ENCODE measurements at regions not wholly inside any gene's neighbourhood (a gene's known extent, or its start where the extent isn't known, plus 50 kb on each side); places are given as distances from the start of the nearest gene placed in this dataset.

- no peaks in the 10 kb centered on the region for H3K36me3 ChIP-seq (ENCODE audit: insufficient read depth, low read length)
- no peak for TF ChIP-seq EZH2 (IDR thresholded peaks at IDR 0.05; ENCODE audit: borderline replicate concordance, low read depth, low read length, severe bottlenecking)
- TF ChIP-seq, protein P1, sequence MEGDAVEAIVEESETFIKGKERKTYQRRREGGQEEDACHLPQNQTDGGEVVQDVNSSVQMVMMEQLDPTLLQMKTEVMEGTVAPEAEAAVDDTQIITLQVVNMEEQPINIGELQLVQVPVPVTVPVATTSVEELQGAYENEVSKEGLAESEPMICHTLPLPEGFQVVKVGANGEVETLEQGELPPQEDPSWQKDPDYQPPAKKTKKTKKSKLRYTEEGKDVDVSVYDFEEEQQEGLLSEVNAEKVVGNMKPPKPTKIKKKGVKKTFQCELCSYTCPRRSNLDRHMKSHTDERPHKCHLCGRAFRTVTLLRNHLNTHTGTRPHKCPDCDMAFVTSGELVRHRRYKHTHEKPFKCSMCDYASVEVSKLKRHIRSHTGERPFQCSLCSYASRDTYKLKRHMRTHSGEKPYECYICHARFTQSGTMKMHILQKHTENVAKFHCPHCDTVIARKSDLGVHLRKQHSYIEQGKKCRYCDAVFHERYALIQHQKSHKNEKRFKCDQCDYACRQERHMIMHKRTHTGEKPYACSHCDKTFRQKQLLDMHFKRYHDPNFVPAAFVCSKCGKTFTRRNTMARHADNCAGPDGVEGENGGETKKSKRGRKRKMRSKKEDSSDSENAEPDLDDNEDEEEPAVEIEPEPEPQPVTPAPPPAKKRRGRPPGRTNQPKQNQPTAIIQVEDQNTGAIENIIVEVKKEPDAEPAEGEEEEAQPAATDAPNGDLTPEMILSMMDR (IDR thresholded peaks at IDR 0.05; ENCODE audit: borderline replicate concordance, extremely low read depth, low read length, poor library complexity, severe bottlenecking): no peak
- no peaks in the 10 kb centered on the region for H3K27me3 ChIP-seq (ENCODE audit: insufficient read depth, low read length, poor library complexity)
- no peak overlapping the region for H3K4me2 ChIP-seq (ENCODE audit: insufficient read depth, low read length)
- no peaks in the 10 kb centered on the region for H4K20me1 ChIP-seq (ENCODE audit: insufficient read depth, low read length)
- H2AFZ ChIP-seq (ENCODE audit: low read depth, low read length): no peak overlapping the region
- H3K4me1 ChIP-seq (ENCODE audit: insufficient read depth, low read length): no peaks in the 10 kb centered on the region
- no peaks in the 10 kb centered on the region for H3K79me2 ChIP-seq (ENCODE audit: insufficient read depth, low read length)
- H3K27ac ChIP-seq (ENCODE audit: low read length): no peak overlapping the region
- H3K9me3 ChIP-seq (ENCODE audit: insufficient read depth, low read length, severe bottlenecking): no peaks in the 10 kb centered on the region
- DNase-seq (no peak), ATAC-seq (ENCODE audit: insufficient read depth, low read depth) (no peak)
- no peak overlapping the region for H3K9ac ChIP-seq (ENCODE audit: low read depth, low read length)
- H3K4me3 ChIP-seq (ENCODE audit: low read depth in 1 of 2, low read length in 2 of 2): no peak overlapping the region
Measured at GRCh38 chr5:62017092-62017491, 288.9 kb upstream of the KIF2A start.

DNA sequence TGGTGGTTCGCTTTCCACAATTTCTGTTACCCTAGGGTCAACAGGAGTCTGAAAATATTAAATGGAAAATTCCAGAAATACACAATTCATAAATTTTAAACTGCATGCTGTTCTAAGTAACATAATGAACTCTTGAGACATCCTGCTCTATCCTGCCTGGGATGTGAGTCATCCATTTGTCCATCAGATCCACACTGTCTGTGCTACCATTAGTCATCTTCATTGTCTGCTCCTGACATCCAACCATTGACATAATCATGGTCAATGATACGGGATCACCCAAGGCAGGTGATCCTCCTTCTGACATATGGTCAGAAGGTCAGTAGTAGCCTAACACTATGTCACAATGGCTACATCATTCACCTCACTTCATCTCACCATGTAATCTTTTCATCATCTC is 276.7 kb upstream of the KIF2A start:
- H3K27me3 ChIP-seq (ENCODE audit: insufficient read depth, low read length, poor library complexity): no peaks in the 10 kb centered on the region
- H3K27ac ChIP-seq (ENCODE audit: low read length): no peak overlapping the region
- no peak overlapping the region for H3K9ac ChIP-seq (ENCODE audit: low read depth, low read length)
- no peaks in the 10 kb centered on the region for H4K20me1 ChIP-seq (ENCODE audit: insufficient read depth, low read length)
- H2AFZ ChIP-seq (ENCODE audit: low read depth, low read length): no peak overlapping the region
- DNase-seq (no peak), ATAC-seq (ENCODE audit: insufficient read depth, low read depth) (no peak)
- H3K9me3 ChIP-seq (ENCODE audit: insufficient read depth, low read length, severe bottlenecking): no peaks in the 10 kb centered on the region
- TF ChIP-seq EZH2 (IDR thresholded peaks at IDR 0.05; ENCODE audit: borderline replicate concordance, low read depth, low read length, severe bottlenecking): no peak
- TF ChIP-seq, protein P1 (IDR thresholded peaks at IDR 0.05; ENCODE audit: borderline replicate concordance, extremely low read depth, low read length, poor library complexity, severe bottlenecking): no peak
- H3K4me1 ChIP-seq (ENCODE audit: insufficient read depth, low read length): no peaks in the 10 kb centered on the region
- H3K4me3 ChIP-seq (ENCODE audit: low read depth in 1 of 2, low read length in 2 of 2): no peak overlapping the region
- H3K4me2 ChIP-seq (ENCODE audit: insufficient read depth, low read length): no peak overlapping the region
- H3K36me3 ChIP-seq (ENCODE audit: insufficient read depth, low read length): no peaks in the 10 kb centered on the region
- H3K79me2 ChIP-seq (ENCODE audit: insufficient read depth, low read length): no peaks in the 10 kb centered on the region

GRCh38 chr5:62030326-62030725 is 275.7 kb upstream of the KIF2A start:
- no peak overlapping the region for H2AFZ ChIP-seq (ENCODE audit: low read depth, low read length)
- H4K20me1 ChIP-seq (ENCODE audit: insufficient read depth, low read length): no peaks in the 10 kb centered on the region
- no peak overlapping the region for H3K9ac ChIP-seq (ENCODE audit: low read depth, low read length)
- H3K4me1 ChIP-seq (ENCODE audit: insufficient read depth, low read length): no peaks in the 10 kb centered on the region
- ATAC-seq (ENCODE audit: insufficient read depth, low read depth) (no peak), DNase-seq (no peak)
- H3K27ac ChIP-seq (ENCODE audit: low read length): no peak overlapping the region
- TF ChIP-seq, protein P1 (IDR thresholded peaks at IDR 0.05; ENCODE audit: borderline replicate concordance, extremely low read depth, low read length, poor library complexity, severe bottlenecking): no peak
- TF ChIP-seq EZH2 (IDR thresholded peaks at IDR 0.05; ENCODE audit: borderline replicate concordance, low read depth, low read length, severe bottlenecking): no peak
- H3K4me2 ChIP-seq (ENCODE audit: insufficient read depth, low read length): no peak overlapping the region
- H3K36me3 ChIP-seq (ENCODE audit: insufficient read depth, low read length): no peaks in the 10 kb centered on the region
- no peaks in the 10 kb centered on the region for H3K9me3 ChIP-seq (ENCODE audit: insufficient read depth, low read length, severe bottlenecking)
- no peaks in the 10 kb centered on the region for H3K79me2 ChIP-seq (ENCODE audit: insufficient read depth, low read length)
- no peaks in the 10 kb centered on the region for H3K27me3 ChIP-seq (ENCODE audit: insufficient read depth, low read length, poor library complexity)
- no peak overlapping the region for H3K4me3 ChIP-seq (ENCODE audit: low read depth in 1 of 2, low read length in 2 of 2)

DNA sequence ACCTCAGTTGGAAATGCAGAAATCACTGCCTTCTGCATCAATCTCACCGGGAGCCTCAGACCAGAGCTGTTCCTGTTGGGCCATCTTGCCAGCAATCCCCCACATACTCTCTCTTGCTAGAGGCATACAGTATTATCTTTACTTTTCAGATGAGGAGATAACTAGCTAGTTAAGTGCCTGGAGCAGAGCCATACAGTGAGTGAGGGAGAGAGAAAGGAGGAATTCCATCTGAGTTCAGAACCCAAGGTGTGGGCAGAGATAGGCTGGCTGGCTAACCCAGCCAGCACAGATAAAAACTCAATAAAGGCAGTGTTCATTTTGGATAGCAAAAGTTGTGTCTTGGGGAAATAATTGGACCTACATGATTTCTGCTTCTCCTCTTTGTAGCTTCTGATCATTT is 268.0 kb upstream of the KIF2A start:
- no peaks in the 10 kb centered on the region for H3K4me1 ChIP-seq (ENCODE audit: insufficient read depth, low read length)
- no peaks in the 10 kb centered on the region for H4K20me1 ChIP-seq (ENCODE audit: insufficient read depth, low read length)
- TF ChIP-seq, protein P1 (IDR thresholded peaks at IDR 0.05; ENCODE audit: borderline replicate concordance, extremely low read depth, low read length, poor library complexity, severe bottlenecking): no peak
- TF ChIP-seq EZH2 (IDR thresholded peaks at IDR 0.05; ENCODE audit: borderline replicate concordance, low read depth, low read length, severe bottlenecking): no peak
- no peak for ATAC-seq (ENCODE audit: insufficient read depth, low read depth)
- H3K79me2 ChIP-seq (ENCODE audit: insufficient read depth, low read length): no peaks in the 10 kb centered on the region
- H3K27me3 ChIP-seq (ENCODE audit: insufficient read depth, low read length, poor library complexity): no peaks in the 10 kb centered on the region
- no peak overlapping the region for H3K27ac ChIP-seq (ENCODE audit: low read length)
- no peaks in the 10 kb centered on the region for H3K9me3 ChIP-seq (ENCODE audit: insufficient read depth, low read length, severe bottlenecking)
- no peaks in the 10 kb centered on the region for H3K36me3 ChIP-seq (ENCODE audit: insufficient read depth, low read length)
- H2AFZ ChIP-seq (ENCODE audit: low read depth, low read length): no peak overlapping the region
- H3K9ac ChIP-seq (ENCODE audit: low read depth, low read length): no peak overlapping the region
- H3K4me2 ChIP-seq (ENCODE audit: insufficient read depth, low read length): no peak overlapping the region
- H3K4me3 ChIP-seq (ENCODE audit: low read depth in 1 of 2, low read length in 2 of 2): no peak overlapping the region
- no peak for DNase-seq
